Neuronal stem cell (in vitro differentiated cells): ENCODE measurements at regions not wholly inside any gene's neighbourhood (a gene's known extent, or its start where the extent isn't known, plus 50 kb on each side); places are given as distances from the start of the nearest gene placed in this dataset.

ENCODE experiments used
- DNase-seq: peaks from one replicate; pipeline ENCODE4 v3.0.0-alpha.2; 2013; ENCODE audit warnings: low spot score
- H2AFZ ChIP-seq: one replicate; pipeline ENCODE4 v1.6.1; 2013; ENCODE audit warnings: mild to moderate bottlenecking, low read length, inconsistent platforms
- H2AK5ac ChIP-seq: 2 replicates; pipeline ENCODE4 v1.6.1; 2013; ENCODE audit warnings: low read depth, mild to moderate bottlenecking, inconsistent platforms, low read length, moderate library complexity, mixed read lengths
- H2BK120ac ChIP-seq: 2 replicates; pipeline ENCODE4 v1.6.1; 2013; ENCODE audit warnings: low read depth, mild to moderate bottlenecking, inconsistent platforms, low read length, moderate library complexity, mixed read lengths
- H2BK12ac ChIP-seq: one replicate; pipeline ENCODE4 v1.6.1; 2013; ENCODE audit warnings: low read length, inconsistent platforms
- H2BK15ac ChIP-seq: 2 replicates; pipeline ENCODE4 v1.6.1; 2013; ENCODE audit warnings: mild to moderate bottlenecking, low read length, inconsistent platforms, mixed read lengths
- H2BK5ac ChIP-seq: one replicate; pipeline ENCODE4 v1.6.1; 2013; ENCODE audit warnings: inconsistent platforms, mild to moderate bottlenecking, low read length, moderate library complexity
- H3K14ac ChIP-seq: one replicate; pipeline ENCODE4 v1.6.1; 2013; ENCODE audit warnings: low read length, inconsistent platforms
- H3K18ac ChIP-seq: 2 replicates; pipeline ENCODE4 v1.6.1; 2013; ENCODE audit warnings: low read length, inconsistent platforms
- H3K23ac ChIP-seq: 2 replicates; pipeline ENCODE4 v1.6.1; 2013; ENCODE audit warnings: low read depth, mild to moderate bottlenecking, mixed read lengths, low read length, inconsistent platforms; ENCODE audit not compliant: poor library complexity
- H3K27ac ChIP-seq: replicated peaks from 3 replicates; pipeline ENCODE4 v1.5.1; 2013; ENCODE audit warnings: low read length, inconsistent platforms
- H3K27me3 ChIP-seq, 3 experiments: 2 replicates each; pipeline ENCODE4 v1.6.1; 2013; ENCODE audit warnings: low read length in 3 of 3, mild to moderate bottlenecking in 2 of 3, inconsistent platforms in 1 of 3, low read depth in 1 of 3, mixed read lengths in 1 of 3, moderate library complexity in 1 of 3; ENCODE audit not compliant: control insufficient read depth in 3 of 3, insufficient read depth in 3 of 3
- H3K36me3 ChIP-seq, 2 donors: replicated peaks in 1 of 2; 2 replicates each; pipeline ENCODE4 v1.6.1; 2013; ENCODE audit warnings: low read length in 2 of 2; ENCODE audit not compliant: control insufficient read depth in 2 of 2, insufficient read depth in 2 of 2
- H3K4ac ChIP-seq: 2 replicates; pipeline ENCODE4 v1.6.1; 2013; ENCODE audit warnings: inconsistent platforms, mild to moderate bottlenecking, low read length, moderate library complexity
- H3K4me1 ChIP-seq, 2 donors: 1 replicate in 1 of 2; 2 replicates in 1 of 2; pipeline ENCODE4 v1.6.1; 2013; ENCODE audit warnings: low read length in 2 of 2, low read depth in 1 of 2; ENCODE audit not compliant: control insufficient read depth in 2 of 2, insufficient read depth in 1 of 2
- H3K4me2 ChIP-seq: one replicate; pipeline ENCODE4 v1.6.1; 2013; ENCODE audit warnings: mild to moderate bottlenecking, low read length, inconsistent platforms; ENCODE audit not compliant: insufficient read depth, poor library complexity, severe bottlenecking
- H3K4me3 ChIP-seq, 2 donors: 2 replicates each; pipeline ENCODE4 v1.5.1; 2013; ENCODE audit warnings: low read length in 2 of 2, mild to moderate bottlenecking in 2 of 2, inconsistent platforms in 1 of 2, moderate library complexity in 1 of 2
- H3K79me1 ChIP-seq: one replicate; pipeline ENCODE4 v1.6.1; 2013; ENCODE audit warnings: low read depth, mild to moderate bottlenecking, inconsistent platforms, low read length, moderate library complexity
- H3K9ac ChIP-seq: one replicate; pipeline ENCODE4 v1.6.1; 2013; ENCODE audit warnings: mild to moderate bottlenecking, low read depth, low read length, inconsistent platforms; ENCODE audit not compliant: poor library complexity
- H3K9me3 ChIP-seq, 2 donors: replicated peaks in 1 of 2; 2 replicates each; pipeline versions ENCODE3 to v1.6.1; 2013; ENCODE audit warnings: low read length in 2 of 2, mild to moderate bottlenecking in 2 of 2, inconsistent platforms in 1 of 2, low read depth in 1 of 2, mixed read lengths in 1 of 2, moderate library complexity in 1 of 2; ENCODE audit not compliant: control insufficient read depth in 2 of 2, insufficient read depth in 1 of 2
- H4K8ac ChIP-seq: one replicate; pipeline ENCODE4 v1.6.1; 2013; ENCODE audit warnings: low read depth, mild to moderate bottlenecking, inconsistent platforms, low read length, moderate library complexity
- H4K91ac ChIP-seq: one replicate; pipeline ENCODE4 v1.6.1; 2013; ENCODE audit warnings: low read length, low read depth, mild to moderate bottlenecking, inconsistent platforms; ENCODE audit not compliant: poor library complexity
- WGBS, 2 donors: extraction: QIAGEN DNeasy Blood & Tissue Kit; methylation state at CpG; one replicate each; pipeline ENCODE4 v1.1.7; 2013; ENCODE audit warnings: missing lambda C conversion rate in 2 of 2, mixed read lengths in 1 of 2; ENCODE audit not compliant: insufficient read length in 2 of 2, insufficient replicate concordance in 1 of 2; ENCODE audit errors: extremely low coverage in 2 of 2; 5-methylcytosine and 5-hydroxymethylcytosine counted together

DNA sequence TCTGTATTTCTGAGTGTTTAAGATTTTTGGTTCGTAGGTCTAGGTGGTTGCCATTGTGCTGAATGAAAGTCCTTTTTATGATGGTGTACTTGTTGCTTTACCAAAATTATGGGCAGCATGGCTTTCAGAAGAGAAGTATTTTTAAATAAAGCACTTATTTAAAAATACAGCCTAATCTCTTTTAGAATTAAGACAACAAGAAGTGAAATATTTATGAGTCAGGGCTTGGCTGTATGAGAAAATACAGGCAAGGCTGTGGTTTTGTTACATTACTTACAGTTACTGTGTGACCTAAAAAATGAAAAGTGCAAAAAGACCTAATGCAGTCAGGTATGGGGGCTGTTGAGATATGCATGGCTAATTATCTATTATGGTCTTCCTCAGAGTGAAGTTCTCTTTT lies 185.2 kb upstream of the PPP1R3A start:
- WGBS, 2 donors: no CpG with 5 or more reads among the region's 1 CpG

DNA sequence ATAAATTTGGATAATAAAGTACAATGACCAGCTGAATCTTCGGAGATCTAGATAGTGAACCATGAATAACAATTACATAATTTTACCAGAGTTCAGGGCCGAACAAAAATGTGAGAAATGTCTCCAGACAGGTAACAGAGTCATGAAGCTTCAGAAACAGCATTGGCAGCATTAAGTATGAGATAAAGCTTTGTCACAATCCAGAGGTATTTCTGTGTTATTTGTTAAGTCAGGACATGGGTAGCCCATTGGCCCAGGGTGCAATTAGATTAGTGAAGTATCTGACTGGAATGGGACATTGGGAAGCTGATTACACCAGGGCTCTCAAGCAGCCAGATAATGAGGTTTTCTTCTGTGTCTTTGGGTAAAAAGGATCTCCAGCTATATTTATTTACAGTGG lies 184.2 kb upstream of the PPP1R3A start:
- Histone ChIP-seq H3K23ac (no peak overlapping the region), H3K14ac (no peak overlapping the region), H3K27me3 (no peaks in the 10 kb centered on the region), H3K36me3 (no peaks in the 10 kb centered on the region), H3K27ac (no peak overlapping the region), H2BK15ac (no peak overlapping the region), H2BK12ac (no peak overlapping the region), H4K91ac (no peak overlapping the region), H3K4me3 (no peak overlapping the region), H3K79me1 (no peaks in the 10 kb centered on the region), H2BK5ac (no peak overlapping the region), H3K4ac (no peak overlapping the region), H3K9me3 (peaks cover 0 to 8% of the 10 kb centered on the region in 2 donors), H2AK5ac (no peak overlapping the region), H3K18ac (no peak overlapping the region), H3K9ac (no peak overlapping the region), H2AFZ (no peak overlapping the region), H3K4me2 (no peak overlapping the region), H3K4me1 (peaks cover 0 to 2% of the 10 kb centered on the region in 2 donors), H2BK120ac (no peak overlapping the region), H4K8ac (no peak overlapping the region)
- WGBS, 2 donors: no CpG with 5 or more reads among the region's 2 CpGs
- DNase-seq: no peak

More for the DNA sequence above, 185.2 kb upstream of the PPP1R3A start:
- no peaks in the 10 kb centered on the region for H3K79me1 ChIP-seq
- H3K27ac ChIP-seq: no peak overlapping the region
- H2BK15ac ChIP-seq: no peak overlapping the region
- H4K91ac ChIP-seq: no peak overlapping the region
- H3K4me1 ChIP-seq: peaks cover 0 to 2% of the 10 kb centered on the region in 2 donors
- H3K4ac ChIP-seq: no peak overlapping the region
- no peak overlapping the region for H3K9ac ChIP-seq
- no peak overlapping the region for H2BK120ac ChIP-seq
- DNase-seq: no peak
- peaks cover 0 to 4% of the 10 kb centered on the region in 2 donors for H3K9me3 ChIP-seq
- H3K36me3 ChIP-seq: no peaks in the 10 kb centered on the region
- no peak overlapping the region for H4K8ac ChIP-seq
- no peaks in the 10 kb centered on the region for H3K27me3 ChIP-seq
- no peak overlapping the region for H3K4me3 ChIP-seq
- no peak overlapping the region for H3K18ac ChIP-seq
- H2BK12ac ChIP-seq: no peak overlapping the region
- no peak overlapping the region for H2AK5ac ChIP-seq
- H2AFZ ChIP-seq: no peak overlapping the region
- H3K23ac ChIP-seq: no peak overlapping the region
- H3K4me2 ChIP-seq: no peak overlapping the region
- no peak overlapping the region for H3K14ac ChIP-seq
- H2BK5ac ChIP-seq: no peak overlapping the region

DNA sequence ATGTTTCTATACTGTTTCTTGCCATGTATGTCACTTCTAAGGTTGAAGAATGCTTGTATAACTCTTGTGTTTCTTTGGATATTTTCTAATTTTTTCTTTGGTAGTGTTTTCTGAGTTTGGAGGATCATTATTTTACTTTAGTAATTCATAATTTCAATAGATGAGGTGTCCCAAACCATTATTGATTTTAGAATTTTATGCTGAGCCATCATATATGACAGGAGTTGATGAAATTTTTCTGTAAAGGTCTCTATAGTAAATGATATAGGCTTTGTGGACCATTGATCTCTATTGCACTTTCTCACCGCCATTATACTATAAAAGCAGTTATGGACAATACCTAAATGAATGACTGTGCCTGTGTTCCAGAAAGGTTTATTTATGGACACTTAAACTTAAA lies 183.3 kb upstream of the PPP1R3A start:
- no CpG with 5 or more reads among the region's 1 CpG for WGBS, 2 donors
- Histone ChIP-seq H3K27ac (no peak overlapping the region), H3K4me2 (no peak overlapping the region), H3K27me3 (no peaks in the 10 kb centered on the region), H2BK15ac (no peak overlapping the region), H3K79me1 (no peaks in the 10 kb centered on the region), H2BK120ac (no peak overlapping the region), H3K4ac (no peak overlapping the region), H3K4me3 (no peak overlapping the region), H3K14ac (no peak overlapping the region), H3K18ac (no peak overlapping the region), H3K9ac (no peak overlapping the region), H3K36me3 (no peaks in the 10 kb centered on the region), H2AFZ (no peak overlapping the region), H3K9me3 (peaks cover 0 to 10% of the 10 kb centered on the region in 2 donors), H2BK5ac (no peak overlapping the region), H3K23ac (no peak overlapping the region), H4K91ac (no peak overlapping the region), H3K4me1 (peaks cover 0 to 2% of the 10 kb centered on the region in 2 donors), H4K8ac (no peak overlapping the region), H2AK5ac (no peak overlapping the region), H2BK12ac (no peak overlapping the region)
- DNase-seq: no peak

DNA sequence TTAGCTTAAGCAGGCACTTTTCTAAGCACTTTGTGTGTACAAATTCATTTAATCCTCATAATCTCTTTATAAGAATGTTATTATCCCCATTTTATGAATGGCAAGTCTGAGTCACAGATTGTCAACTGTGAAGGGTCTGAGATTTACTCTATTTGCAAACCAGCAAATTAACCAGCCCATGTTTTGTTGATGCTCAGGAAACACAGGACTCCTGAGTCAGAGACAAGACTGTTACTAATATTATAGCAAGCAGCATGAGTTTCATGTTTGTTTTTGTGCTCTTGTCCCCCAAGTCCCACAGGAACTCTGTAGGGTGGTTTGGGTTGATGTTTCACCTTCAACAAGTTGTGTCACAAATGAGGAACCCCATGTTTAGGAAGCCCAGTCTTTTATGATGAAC lies 182.0 kb upstream of the PPP1R3A start:
- Histone ChIP-seq H3K23ac (no peak overlapping the region), H3K79me1 (no peaks in the 10 kb centered on the region), H4K8ac (no peak overlapping the region), H3K27me3 (no peaks in the 10 kb centered on the region), H3K9ac (no peak overlapping the region), H3K14ac (no peak overlapping the region), H3K18ac (no peak overlapping the region), H2BK5ac (no peak overlapping the region), H3K4ac (no peak overlapping the region), H3K27ac (no peak overlapping the region), H3K9me3 (peaks cover 0 to 11% of the 10 kb centered on the region in 2 donors), H4K91ac (no peak overlapping the region), H3K4me2 (no peak overlapping the region), H3K4me3 (no peak overlapping the region), H2BK15ac (no peak overlapping the region), H2BK120ac (no peak overlapping the region), H2AK5ac (no peak overlapping the region), H2AFZ (peak overlapping the region; percentile 5), H3K4me1 (peaks cover 0 to 2% of the 10 kb centered on the region in 2 donors), H2BK12ac (no peak overlapping the region), H3K36me3 (no peaks in the 10 kb centered on the region)
- DNase-seq: no peak
